ENCODE measurements at regions not wholly inside any gene's neighbourhood (a gene's known extent, or its start where the extent isn't known, plus 50 kb on each side); places are given as distances from the start of the nearest gene placed in this dataset.
A peak's percentile ranks its signal among the peaks of the same experiment; 100 is the strongest.
"Not testable (repeated sequence)": the region's sequence is repeated elsewhere in the genome, so short reads cannot be mapped to it uniquely, and the experiment has no call there.

DNA sequence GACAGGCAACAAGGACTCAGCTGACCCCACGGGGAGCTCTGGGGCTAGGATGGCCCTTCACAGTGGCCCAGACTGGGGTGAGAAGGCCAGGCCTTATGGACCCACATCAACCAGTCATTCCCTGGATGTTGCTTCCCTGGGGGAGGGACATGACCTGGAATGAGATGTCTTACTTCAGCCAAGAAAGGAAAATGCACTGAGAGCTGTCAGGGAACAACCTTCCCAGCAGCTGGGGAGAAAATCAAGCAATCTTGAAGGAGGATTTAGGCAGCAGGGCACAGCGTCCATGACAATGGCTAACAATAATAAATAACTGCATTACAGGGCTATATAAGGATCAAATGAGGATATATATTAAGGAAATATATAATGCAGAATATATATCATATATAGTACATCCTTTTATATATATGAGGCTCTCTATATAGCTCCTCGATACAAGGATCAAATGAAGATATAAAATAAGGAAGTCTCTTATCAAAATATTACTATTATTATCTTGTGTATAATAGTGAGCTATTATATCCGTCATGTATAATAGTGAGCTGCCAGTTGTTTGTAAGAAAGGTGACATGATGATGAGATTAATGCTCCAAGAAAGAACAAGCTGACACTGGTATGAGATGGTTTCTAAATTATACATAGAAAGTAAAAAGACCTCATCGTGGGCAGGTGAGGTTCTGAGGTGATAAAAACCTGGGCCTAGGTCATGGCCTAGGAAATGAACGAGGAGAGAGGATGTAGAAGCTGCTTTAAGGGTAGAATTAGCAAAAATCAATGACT lies 117.8 kb upstream of the LIPC start:
- in situ Hi-C loops (cut with HindIII; ENCODE audit: low pct_ligation_motif_present, low pct_unique_long_range_greater_than_20kb, low sequenced_read_pairs) = no loop called here
- DNase-seq = no peak

DNA sequence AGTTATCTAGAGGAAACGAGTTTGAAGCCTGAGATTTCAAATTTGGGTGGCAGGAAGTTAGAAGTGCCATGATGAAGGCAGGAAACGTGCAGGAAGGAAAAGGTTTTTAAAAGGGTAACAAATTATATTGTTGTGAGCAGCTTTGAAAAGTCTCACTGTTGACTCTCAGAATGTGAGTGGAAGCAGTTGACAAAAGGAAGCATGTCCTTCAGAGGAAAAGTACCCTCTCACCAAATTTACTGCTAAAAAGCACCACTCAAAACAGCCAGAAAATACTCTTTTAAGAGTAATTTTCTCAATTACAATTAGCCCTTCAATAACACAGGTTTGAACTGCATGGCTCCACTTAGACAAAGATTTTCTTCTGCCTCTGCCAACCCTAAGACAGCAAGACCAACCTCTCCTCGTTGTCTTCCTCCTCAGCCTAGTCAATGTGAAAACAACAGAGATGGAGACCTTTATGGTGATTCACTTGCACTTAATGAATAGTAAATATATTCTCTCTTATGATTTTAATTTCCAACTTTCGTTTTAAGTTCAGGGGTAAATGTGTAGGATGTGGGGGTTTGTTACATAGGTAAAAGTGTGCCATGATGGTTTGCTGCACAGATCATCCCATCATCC lies 117.1 kb upstream of the LIPC start:
- in situ Hi-C loops (cut with HindIII; ENCODE audit: low pct_ligation_motif_present, low pct_unique_long_range_greater_than_20kb, low sequenced_read_pairs) = no loop called here

DNA sequence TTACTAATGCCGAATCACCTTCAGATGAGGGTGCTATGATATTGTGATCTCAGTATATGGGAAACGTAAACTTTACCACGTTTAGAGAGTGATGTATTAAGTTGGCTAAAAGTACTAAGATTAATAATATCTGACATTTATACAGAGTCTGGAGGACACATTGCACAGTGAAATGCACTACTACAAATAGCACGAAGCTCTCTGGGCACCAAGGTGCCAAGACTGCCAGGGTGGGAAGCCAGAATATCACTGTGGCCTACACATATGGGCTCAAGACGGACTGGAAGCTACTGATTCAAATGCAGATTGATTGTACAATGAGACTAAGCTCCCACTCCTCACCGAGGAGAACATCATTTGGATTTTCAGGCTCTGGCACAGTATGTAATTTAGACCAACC lies 113.3 kb upstream of the LIPC start:
- in situ Hi-C loops (cut with HindIII; ENCODE audit: low pct_ligation_motif_present, low pct_unique_long_range_greater_than_20kb, low sequenced_read_pairs) = no loop called here
- DNase-seq = no peak

More for the DNA sequence above, 117.1 kb upstream of the LIPC start:
- DNase-seq = no peak

DNA sequence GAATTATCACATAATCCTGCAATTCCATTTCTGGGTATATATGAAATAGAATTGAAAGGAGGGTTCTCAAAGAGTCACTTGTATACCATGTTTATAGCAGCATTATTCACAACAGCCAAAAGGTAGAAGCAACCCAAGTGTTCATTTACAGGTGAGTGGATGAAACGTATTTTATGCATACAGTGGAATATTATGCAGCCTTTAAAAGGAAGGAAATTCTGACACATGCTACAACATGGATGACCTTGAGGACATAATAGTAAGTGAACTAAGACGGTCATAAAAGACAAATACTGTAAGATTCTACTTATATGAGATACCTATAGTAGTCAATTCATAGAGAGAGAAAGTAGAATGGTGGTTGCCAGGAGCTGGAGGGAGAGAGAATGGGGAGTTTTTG lies 110.8 kb upstream of the LIPC start:
- DNase-seq = no peak
- in situ Hi-C loops (cut with HindIII; ENCODE audit: low pct_ligation_motif_present, low pct_unique_long_range_greater_than_20kb, low sequenced_read_pairs) = no loop called here

DNA sequence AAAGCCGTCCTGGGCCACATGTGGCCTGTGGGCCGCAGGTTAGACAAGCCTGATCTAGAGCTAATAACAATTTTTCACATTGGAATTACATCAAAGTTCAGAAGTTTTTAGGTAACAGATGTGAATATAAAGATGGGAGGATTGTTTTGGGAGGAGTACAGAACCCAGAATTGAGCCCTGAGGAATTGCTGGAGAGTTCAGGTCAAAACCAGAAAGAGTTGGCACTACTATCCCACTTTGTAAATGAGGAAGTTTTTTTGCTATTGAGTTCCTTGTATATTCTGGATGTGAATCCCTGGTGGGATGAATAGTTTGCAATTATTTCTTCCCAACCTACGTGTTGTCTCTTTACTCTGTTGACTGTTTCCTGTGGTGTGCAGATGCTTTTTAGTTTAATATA lies 109.5 kb upstream of the LIPC start:
- in situ Hi-C loops (cut with HindIII; ENCODE audit: low pct_ligation_motif_present, low pct_unique_long_range_greater_than_20kb, low sequenced_read_pairs) = no loop called here

DNA sequence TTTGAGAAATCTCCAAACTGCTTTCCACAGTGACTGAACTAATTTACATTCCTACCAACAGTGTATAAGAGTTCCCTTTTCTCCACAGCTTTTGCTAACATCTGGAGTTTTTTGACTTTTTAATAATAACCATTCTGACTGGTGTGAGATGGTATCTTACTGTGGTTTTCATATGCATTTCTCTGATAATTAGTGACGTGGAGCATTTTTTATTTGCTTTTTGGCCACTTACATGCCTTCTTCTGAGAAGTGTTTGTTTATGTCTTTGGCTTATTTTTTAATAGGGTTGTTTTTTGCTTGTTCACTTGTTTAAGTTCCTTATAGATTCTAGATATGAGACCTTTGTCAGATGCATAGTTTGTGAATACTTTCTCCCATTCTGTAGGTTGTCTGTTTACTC lies 108.5 kb upstream of the LIPC start:
- in situ Hi-C loops (cut with HindIII; ENCODE audit: low pct_ligation_motif_present, low pct_unique_long_range_greater_than_20kb, low sequenced_read_pairs); DNase-seq: not testable (repeated sequence)

More for the DNA sequence above, 109.5 kb upstream of the LIPC start:
- DNase-seq = no peak

DNA sequence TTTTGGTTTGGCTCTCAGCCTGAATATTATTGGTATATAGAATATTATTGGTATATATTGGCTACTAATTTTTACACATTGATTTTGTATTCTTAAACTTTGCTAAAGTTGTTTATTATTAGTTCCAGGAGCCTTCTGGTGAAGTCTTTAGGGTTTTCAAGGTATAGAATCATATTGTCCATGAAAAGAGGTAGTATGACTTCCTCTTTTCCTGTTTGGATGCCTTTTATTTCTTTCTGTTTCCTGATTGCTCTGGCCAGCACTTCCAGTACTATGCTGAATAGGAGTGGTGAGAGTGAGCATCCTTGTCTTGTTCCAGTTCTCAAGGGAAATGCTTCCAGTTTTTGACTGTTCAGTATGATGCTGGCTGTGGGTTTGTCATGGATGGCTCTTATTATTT lies 107.3 kb upstream of the LIPC start:
- in situ Hi-C loops (cut with HindIII; ENCODE audit: low pct_ligation_motif_present, low pct_unique_long_range_greater_than_20kb, low sequenced_read_pairs) = no loop called here
- no peak for DNase-seq

DNA sequence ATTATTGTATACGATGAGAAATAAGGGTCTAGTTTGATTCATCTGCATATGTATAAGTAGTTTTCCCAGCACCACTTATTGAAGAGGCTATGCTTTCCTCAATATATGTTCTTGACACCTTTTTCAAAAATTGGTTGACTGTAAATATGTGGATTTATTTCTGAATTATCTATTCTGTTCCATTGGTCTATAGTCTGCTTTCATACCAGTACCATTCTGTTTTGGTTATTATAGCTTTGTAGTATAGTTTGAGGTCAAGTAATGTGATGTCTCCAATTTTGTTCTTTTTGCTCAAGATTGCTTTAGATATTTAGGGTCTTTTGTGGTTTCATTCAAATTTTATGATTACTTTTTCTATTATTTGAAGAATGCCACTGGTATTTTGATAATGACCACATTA lies 103.8 kb upstream of the LIPC start:
- in situ Hi-C loops (cut with HindIII; ENCODE audit: low pct_ligation_motif_present, low pct_unique_long_range_greater_than_20kb, low sequenced_read_pairs) = no loop called here
- no peak for DNase-seq

DNA sequence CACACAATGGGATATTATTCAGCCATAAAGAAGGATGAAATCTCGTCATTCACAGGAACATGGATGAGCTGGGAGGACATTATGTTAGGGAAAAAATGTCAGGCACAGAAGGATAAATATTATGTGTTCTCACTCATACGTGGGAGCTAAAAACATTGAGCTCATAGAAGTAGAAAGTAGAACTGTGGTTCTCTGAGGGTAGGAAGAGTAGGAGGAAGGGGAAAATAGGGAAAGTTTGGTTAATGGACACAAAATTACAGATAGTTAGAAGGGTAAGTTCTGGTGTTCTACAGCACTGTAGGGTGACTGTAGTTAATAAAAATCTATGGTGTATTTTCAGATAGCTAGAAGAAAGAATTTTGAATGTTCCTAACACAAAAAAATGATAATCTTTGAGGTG lies 102.6 kb upstream of the LIPC start:
- in situ Hi-C loops (cut with HindIII; ENCODE audit: low pct_ligation_motif_present, low pct_unique_long_range_greater_than_20kb, low sequenced_read_pairs) = no loop called here
- no peak for DNase-seq

DNA sequence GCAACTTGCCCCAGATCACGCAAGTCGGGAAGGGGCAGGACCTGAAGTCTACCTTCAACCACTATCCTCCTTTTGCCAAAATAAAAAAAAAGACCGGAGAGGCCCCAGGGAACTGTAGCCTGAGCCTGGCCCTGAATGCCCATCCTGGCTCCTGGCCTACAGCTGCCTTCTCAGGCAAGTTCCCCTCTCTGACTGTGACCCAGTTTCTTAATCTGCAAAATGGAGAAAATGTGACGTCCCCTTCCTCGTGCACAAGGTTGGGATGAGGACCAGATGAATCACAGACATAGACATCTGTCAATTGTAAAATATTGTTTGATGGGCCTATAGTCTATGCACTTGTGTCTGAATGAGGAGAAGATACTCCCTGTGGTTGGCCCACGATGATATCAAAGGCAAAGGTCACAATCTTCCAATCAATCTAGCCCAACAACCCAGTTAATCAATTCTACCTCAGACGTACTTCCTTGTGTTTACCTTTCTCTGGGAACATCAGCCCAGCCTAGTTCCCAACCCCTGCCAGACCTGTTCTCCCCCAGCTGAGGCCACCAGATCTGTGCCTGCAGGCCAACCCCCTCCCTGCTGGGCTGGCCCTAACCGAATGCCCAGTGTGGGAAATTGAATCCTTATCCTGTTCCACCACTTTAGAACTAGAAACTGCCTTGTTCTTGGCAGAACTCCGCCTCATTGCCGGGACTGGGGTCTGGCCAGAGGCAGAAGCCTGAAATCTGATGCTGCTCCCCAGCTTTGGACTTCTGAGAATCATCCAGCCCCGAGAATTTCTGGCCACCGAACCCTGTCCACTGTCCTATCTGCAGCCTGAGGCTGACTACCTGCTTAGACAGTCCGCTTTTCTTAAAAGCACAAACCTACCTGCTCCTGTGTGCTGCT lies 101.8 kb upstream of the LIPC start:
- DNase-seq = no peak
- in situ Hi-C loops (cut with HindIII; ENCODE audit: low pct_ligation_motif_present, low pct_unique_long_range_greater_than_20kb, low sequenced_read_pairs) = no loop called here

DNA sequence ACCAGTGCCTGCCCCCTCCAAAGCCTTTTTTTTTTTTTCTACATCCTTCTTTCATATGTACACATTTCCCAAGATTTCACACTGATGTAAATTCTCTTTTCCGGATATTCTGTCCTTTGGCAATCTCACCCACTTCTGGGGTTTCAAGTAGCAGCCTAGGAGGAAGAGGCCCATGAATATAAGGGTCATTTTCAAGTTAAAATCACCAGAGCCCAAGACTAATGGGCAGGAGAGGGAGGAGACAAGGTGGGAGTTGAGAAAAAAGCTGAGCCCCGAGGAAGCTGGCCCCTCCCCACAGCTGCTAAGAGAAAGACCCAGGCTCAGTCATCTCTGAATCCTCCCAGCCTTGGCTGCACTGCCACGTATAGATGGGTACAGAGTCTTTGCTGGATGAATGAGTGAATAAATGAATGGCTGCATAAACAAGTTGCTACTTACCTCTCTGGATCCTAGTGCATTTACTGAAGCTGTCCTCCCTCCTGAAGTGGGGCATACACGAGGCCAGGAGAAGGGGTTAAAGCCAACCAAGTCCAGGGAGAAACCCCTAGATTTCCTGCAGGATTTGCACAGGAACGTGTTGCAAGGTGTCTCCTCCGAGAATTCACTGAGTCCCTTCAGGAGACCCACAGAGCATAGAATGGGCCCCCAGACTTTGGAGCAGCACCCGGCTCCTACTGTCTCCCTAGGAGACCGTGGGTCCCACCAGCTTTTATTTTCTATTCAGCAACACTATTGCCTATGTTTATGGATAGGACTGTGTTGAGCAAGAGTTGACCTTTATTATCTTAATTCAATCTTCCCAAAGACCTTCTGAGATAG lies 100.8 kb upstream of the LIPC start:
- in situ Hi-C loops (cut with HindIII; ENCODE audit: low pct_ligation_motif_present, low pct_unique_long_range_greater_than_20kb, low sequenced_read_pairs) = no loop called here
- DNase-seq = no peak

DNA sequence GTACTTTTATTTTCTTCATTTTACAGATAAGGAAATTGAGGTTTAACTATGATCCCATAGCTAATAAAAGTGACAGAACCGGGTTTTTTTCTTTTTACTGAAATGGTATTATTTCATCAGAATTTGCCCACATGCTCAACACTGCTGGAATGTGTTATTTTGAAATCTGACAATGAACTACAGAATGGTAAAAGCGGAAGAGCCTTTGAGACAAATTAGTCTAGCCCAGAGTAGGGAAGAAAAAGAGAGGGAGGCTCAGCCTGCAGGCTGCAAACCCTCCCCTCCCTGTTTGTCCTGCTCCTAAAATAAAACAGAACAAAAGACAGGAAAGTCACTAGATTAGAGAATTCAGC lies 100.3 kb upstream of the LIPC start:
- DNase-seq = no peak
- in situ Hi-C loops (cut with HindIII; ENCODE audit: low pct_ligation_motif_present, low pct_unique_long_range_greater_than_20kb, low sequenced_read_pairs) = no loop called here

DNA sequence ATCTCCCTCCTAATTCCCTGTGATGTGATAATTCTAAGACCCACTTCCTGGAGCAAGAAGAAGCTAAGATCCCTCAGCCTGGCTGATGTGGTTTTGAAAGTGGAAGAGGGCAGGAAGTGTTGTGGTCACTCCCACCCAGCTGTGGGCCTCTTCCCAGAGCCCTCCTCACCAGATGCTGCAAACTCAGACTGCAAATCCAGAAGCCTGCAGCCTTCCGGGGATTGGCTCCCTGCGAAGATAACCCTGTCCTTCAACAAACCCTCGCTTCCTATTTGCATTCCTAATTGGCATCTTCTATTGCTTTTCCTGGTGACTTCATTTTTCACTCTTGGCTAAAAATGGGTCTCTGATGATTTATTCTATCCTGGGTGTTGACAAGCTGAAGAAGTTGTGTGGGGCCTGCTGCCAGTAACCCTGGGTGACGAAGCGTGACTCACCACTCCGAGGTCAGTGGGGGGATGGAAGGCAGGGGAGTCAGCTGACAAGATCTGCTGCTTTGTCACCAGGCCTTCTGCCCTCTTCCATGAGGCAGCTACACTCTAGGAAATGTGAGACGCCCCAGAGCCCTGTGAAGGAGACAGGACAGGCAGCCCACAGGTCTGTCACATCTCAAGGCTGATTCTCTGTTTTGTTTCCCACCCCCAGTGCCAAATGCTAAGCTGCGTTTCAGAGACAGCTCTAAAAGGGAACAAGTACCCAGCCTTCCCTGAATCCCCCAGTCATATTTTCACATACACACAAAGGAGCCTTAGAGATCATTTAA lies 99.7 kb upstream of the LIPC start:
- DNase-seq = peak; percentile 95
- in situ Hi-C loops (cut with HindIII; ENCODE audit: low pct_ligation_motif_present, low pct_unique_long_range_greater_than_20kb, low sequenced_read_pairs) = no loop called here

DNA sequence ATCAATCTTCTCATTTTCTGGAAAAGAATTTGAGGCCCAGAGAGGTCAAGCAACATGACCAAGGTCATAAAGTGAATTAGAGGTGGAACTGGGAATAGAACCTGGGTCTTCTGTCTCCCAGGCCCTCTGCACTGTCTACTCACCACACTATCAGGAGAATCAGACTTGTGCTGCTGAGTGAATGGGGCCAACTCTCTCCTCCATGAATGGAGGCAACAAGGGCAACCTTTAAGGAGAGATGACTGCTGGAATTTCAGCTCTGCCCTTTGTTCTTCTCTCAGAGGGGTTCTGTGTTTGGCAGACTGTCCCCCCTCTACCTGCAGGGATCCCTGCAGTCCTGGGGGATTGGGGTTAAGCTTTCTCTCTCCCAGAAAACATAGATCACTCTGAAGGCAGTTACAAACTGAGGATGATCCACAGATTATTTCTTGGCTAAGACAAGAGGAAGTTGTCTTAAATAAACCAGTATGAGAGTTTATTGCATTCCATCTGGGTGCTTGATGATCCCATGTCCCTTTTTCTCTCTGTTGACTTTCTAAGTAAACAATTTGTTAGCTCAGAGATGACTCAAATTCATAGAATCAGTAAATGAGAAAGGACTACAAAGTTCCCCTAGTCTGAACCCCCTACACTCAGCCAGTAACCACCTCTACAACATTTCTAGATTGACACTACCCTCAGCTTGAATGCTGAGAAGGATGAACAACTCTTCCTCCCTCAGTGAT lies 99.0 kb upstream of the LIPC start:
- DNase-seq = peak; percentile 33
- in situ Hi-C loops (cut with HindIII; ENCODE audit: low pct_ligation_motif_present, low pct_unique_long_range_greater_than_20kb, low sequenced_read_pairs) = no loop called here

DNA sequence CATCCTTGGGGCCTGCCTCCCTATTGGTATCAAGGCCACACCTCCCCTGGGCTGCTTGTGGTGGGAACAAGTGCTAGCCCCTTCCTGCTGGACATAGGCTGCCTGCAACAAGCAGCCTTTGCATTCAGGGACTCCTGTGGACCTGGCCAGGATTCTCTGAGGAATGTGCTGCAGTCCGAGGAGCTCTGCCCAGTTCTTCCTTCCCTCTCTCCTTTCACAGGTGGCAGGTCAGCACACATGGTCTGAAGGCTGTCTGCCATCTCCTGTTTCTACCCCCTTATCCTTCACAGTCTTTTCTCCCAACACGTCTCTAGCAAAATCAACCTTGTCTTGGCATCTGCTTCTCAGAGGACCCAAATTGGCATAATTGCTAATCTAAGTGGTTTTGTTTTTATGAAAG lies 97.0 kb upstream of the LIPC start:
- in situ Hi-C loops (cut with HindIII; ENCODE audit: low pct_ligation_motif_present, low pct_unique_long_range_greater_than_20kb, low sequenced_read_pairs) = no loop called here

DNA sequence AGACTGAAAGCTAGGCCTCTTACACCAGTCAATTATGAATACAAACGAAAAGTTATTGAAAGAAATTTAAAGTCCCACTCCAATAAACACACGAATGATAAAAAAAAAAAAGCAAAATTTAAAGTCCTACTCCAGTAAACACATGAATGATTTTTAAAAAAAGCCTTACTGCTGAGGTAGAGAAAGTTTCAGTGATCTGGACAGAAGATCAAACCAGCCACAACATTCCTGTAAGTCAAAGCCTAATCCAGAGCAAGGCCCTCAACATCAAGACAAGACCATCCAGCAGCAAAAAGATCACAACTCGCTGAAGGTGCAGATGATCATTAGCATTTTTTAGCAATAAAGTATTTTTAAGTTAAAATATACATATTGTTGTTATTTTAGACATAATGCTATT lies 95.6 kb upstream of the LIPC start:
- in situ Hi-C loops (cut with HindIII; ENCODE audit: low pct_ligation_motif_present, low pct_unique_long_range_greater_than_20kb, low sequenced_read_pairs) = no loop called here
- DNase-seq = peak; percentile 17

More for the DNA sequence above, 97.0 kb upstream of the LIPC start:
- DNase-seq = no peak

DNA sequence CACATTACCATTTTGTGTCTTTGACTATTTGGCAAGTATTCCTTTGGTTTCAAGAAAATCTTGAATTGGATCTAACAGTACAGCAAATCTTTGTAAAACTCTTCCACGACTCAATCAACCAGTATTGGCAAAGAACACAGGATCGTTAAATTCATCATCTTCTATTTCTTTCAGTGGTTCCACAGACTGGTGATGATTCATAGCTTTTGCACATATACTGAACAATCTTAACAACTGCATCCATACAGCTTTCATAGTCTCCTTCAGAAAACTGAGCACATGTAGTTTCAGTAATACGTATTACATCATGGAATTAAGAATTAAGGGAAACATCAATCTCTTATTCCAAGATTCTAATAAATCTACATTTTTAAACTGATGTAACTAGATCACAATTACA lies 91.6 kb upstream of the LIPC start:
- no peak for DNase-seq
- in situ Hi-C loops (cut with HindIII; ENCODE audit: low pct_ligation_motif_present, low pct_unique_long_range_greater_than_20kb, low sequenced_read_pairs) = no loop called here
